Esophagus squamous epithelium (tissue), 4 donors: ENCODE measurements at regions not wholly inside any gene's neighbourhood (a gene's known extent, or its start where the extent isn't known, plus 50 kb on each side); places are given as distances from the start of the nearest gene placed in this dataset.

Source experiments
- POLR2A ChIP-seq, 4 donors: fragments of 450-650 bp; IDR thresholded peaks; one replicate each; pipeline ENCODE4 v1.6.1; 2017; ENCODE audit warnings: antibody characterized with exemption in 4 of 4, mild to moderate bottlenecking in 4 of 4, moderate library complexity in 3 of 4
- TF ChIP-seq, protein P1 (sequence below), 6 experiments: fragments of 450-650 bp in 4 of 6; fragments of 200-600 bp in 2 of 6; sonication (generic) in 2 of 6; IDR thresholded peaks; one replicate each; pipeline ENCODE4 v1.5.1; 2016 to 2019; ENCODE audit warnings: antibody characterized with exemption in 6 of 6, mild to moderate bottlenecking in 4 of 6, moderate library complexity in 4 of 6

DNA sequence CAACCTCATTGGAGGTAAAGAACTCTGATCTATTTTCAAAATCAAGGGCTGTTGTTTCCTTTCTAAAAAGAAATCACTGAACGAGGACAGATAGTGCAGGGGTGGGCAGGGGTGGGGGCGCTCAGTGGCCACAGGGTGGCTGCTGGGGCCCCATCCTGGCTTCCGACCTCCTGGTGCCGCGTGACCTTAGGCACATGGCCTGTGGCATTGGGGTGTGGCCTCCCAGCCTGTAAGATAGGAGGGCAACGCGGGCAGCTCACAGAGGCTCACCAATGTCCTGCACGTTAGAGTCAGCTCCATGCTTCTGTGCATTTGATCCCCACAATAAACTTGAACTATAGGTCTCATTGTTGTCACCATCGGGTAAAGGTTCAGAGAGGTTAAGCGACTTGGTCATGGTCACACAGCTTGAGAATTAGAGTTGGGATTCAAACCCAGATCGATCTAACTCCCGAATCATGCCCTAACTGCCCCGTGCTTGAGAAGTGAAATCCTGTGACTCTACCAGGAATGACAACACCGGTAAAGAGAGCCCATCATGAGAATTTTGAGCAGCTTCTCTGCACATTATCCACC is 148.0 kb upstream of the SLC6A11 start:
- TF ChIP-seq, protein P1, sequence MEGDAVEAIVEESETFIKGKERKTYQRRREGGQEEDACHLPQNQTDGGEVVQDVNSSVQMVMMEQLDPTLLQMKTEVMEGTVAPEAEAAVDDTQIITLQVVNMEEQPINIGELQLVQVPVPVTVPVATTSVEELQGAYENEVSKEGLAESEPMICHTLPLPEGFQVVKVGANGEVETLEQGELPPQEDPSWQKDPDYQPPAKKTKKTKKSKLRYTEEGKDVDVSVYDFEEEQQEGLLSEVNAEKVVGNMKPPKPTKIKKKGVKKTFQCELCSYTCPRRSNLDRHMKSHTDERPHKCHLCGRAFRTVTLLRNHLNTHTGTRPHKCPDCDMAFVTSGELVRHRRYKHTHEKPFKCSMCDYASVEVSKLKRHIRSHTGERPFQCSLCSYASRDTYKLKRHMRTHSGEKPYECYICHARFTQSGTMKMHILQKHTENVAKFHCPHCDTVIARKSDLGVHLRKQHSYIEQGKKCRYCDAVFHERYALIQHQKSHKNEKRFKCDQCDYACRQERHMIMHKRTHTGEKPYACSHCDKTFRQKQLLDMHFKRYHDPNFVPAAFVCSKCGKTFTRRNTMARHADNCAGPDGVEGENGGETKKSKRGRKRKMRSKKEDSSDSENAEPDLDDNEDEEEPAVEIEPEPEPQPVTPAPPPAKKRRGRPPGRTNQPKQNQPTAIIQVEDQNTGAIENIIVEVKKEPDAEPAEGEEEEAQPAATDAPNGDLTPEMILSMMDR (IDR thresholded peaks at IDR 0.05) = no peak
- no peak for TF ChIP-seq POLR2A (IDR thresholded peaks at IDR 0.05)
